ENCODE measurements at regions not wholly inside any gene's neighbourhood (a gene's known extent, or its start where the extent isn't known, plus 50 kb on each side); places are given as distances from the start of the nearest gene placed in this dataset.

- Mint-ChIP-seq H3K27ac (ENCODE audit: low read depth, unreplicated experiment) (no peak overlapping the region), H3K27me3 (ENCODE audit: insufficient read depth, unreplicated experiment) (no peaks in the 10 kb centered on the region), H3K9me3 (ENCODE audit: unreplicated experiment) (peaks cover 8% of the 10 kb centered on the region), H3K4me1 (ENCODE audit: insufficient read depth, unreplicated experiment) (no peaks in the 10 kb centered on the region), H3K4me3 (ENCODE audit: unreplicated experiment) (no peak overlapping the region), H3K36me3 (ENCODE audit: insufficient read depth, unreplicated experiment) (no peaks in the 10 kb centered on the region)
- DNase-seq (ENCODE audit: unreplicated experiment), result peak; percentile 9
- BruUV-seq (replicated peaks), result no TSS peak
- POLR2A ChIA-PET, result no interaction called here
- CTCF ChIA-PET, result no interaction called here
- intact Hi-C loops (cut with micrococcal nuclease), result no loop called here
- TF ChIP-seq CTCF (IDR thresholded peaks at IDR 0.05; ENCODE audit: unreplicated experiment), result no peak
Measured at GRCh38 chr14:84527706-84528105, 1002.2 kb upstream of the FLRT2 start.

GRCh38 chr14:84532016-84532415 is 997.9 kb upstream of the FLRT2 start:
- Mint-ChIP-seq H3K27me3 (ENCODE audit: insufficient read depth, unreplicated experiment) (no peaks in the 10 kb centered on the region), H3K4me1 (ENCODE audit: insufficient read depth, unreplicated experiment) (no peaks in the 10 kb centered on the region), H3K9me3 (ENCODE audit: unreplicated experiment) (no peaks in the 10 kb centered on the region), H3K4me3 (ENCODE audit: unreplicated experiment) (no peak overlapping the region), H3K36me3 (ENCODE audit: insufficient read depth, unreplicated experiment) (no peaks in the 10 kb centered on the region), H3K27ac (ENCODE audit: low read depth, unreplicated experiment) (no peak overlapping the region)
- no TSS peak for BruUV-seq (replicated peaks)
- ChIA-PET CTCF (no interaction called here), POLR2A (interaction anchor here (1.0 kb wide), 1 partner anchor 9 kb away, joined by 3 read pairs; no protein-coding TSS in a partner anchor)
- no peak for TF ChIP-seq CTCF (IDR thresholded peaks at IDR 0.05; ENCODE audit: unreplicated experiment)
- DNase-seq (ENCODE audit: unreplicated experiment), result no peak
- intact Hi-C loops (cut with micrococcal nuclease), result no loop called here

GRCh38 chr14:84533181-84533725 is 996.7 kb upstream of the FLRT2 start:
- Mint-ChIP-seq H3K27me3 (ENCODE audit: insufficient read depth, unreplicated experiment) (no peaks in the 10 kb centered on the region), H3K9me3 (ENCODE audit: unreplicated experiment) (no peaks in the 10 kb centered on the region), H3K4me3 (ENCODE audit: unreplicated experiment) (no peak overlapping the region), H3K27ac (ENCODE audit: low read depth, unreplicated experiment) (no peak overlapping the region), H3K36me3 (ENCODE audit: insufficient read depth, unreplicated experiment) (no peaks in the 10 kb centered on the region), H3K4me1 (ENCODE audit: insufficient read depth, unreplicated experiment) (no peaks in the 10 kb centered on the region)
- DNase-seq (ENCODE audit: unreplicated experiment), result no peak
- intact Hi-C loops (cut with micrococcal nuclease), result no loop called here
- no peak for TF ChIP-seq CTCF (IDR thresholded peaks at IDR 0.05; ENCODE audit: unreplicated experiment)
- ChIA-PET POLR2A (no interaction called here), CTCF (no interaction called here)
- BruUV-seq (replicated peaks), result no TSS peak

- Mint-ChIP-seq H3K27ac (ENCODE audit: low read depth, unreplicated experiment) (no peak overlapping the region), H3K4me3 (ENCODE audit: unreplicated experiment) (no peak overlapping the region), H3K36me3 (ENCODE audit: insufficient read depth, unreplicated experiment) (no peaks in the 10 kb centered on the region), H3K27me3 (ENCODE audit: insufficient read depth, unreplicated experiment) (no peaks in the 10 kb centered on the region), H3K9me3 (ENCODE audit: unreplicated experiment) (no peaks in the 10 kb centered on the region), H3K4me1 (ENCODE audit: insufficient read depth, unreplicated experiment) (no peaks in the 10 kb centered on the region)
- no TSS peak for BruUV-seq (replicated peaks)
- intact Hi-C loops (cut with micrococcal nuclease), result no loop called here
- no peak for DNase-seq (ENCODE audit: unreplicated experiment)
- CTCF ChIA-PET, result interaction anchor here (0.6 kb wide), 1 partner anchor 1847 kb away, joined by 3 read pairs; no protein-coding TSS in a partner anchor
- POLR2A ChIA-PET, result interaction anchor here (0.6 kb wide), 1 partner anchor 181 kb away, joined by 3 read pairs; no protein-coding TSS in a partner anchor
- TF ChIP-seq CTCF (IDR thresholded peaks at IDR 0.05; ENCODE audit: unreplicated experiment), result no peak
Measured at GRCh38 chr14:84533791-84534190, 996.2 kb upstream of the FLRT2 start.
